Endometrium (tissue), 2 donors: ENCODE measurements at regions not wholly inside any gene's neighbourhood (a gene's known extent, or its start where the extent isn't known, plus 50 kb on each side); places are given as distances from the start of the nearest gene placed in this dataset.

Experiments
- FAIRE-seq: peaks from 2 replicates; lab custom pipeline; 2012; peaks lifted over from hg19 to GRCh38; lab: Jason Lieb, UNC
- donor health status: control.
- donor health status: control.

DNA sequence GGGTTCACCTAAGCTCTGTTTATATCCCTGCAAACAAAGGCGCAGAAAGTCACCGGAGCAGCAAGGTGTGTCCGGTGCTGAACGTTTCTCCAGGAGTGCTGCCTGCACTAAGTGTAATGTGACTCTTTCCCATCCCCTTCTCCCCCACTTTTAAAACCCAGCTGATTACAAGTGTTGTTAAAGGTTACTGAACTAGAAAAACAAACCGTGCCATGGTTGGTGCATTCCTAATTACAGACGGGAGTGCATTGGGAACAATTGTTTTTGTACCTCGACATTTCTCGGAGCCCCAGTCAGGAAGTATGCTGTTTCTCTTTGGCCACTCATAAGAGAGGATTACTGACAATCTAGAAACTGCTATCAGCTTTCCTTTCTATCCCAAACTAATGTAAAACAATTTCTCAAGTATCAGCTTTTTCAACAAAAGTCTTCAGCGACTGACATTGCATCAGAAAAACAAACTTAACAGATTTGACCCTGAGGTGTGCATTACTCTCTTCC is 441.0 kb upstream of the SALL1 start:
- no peak for FAIRE-seq

- FAIRE-seq, result no peak
Measured at GRCh38 chr16:51591480-51591879, 440.4 kb upstream of the SALL1 start.

DNA sequence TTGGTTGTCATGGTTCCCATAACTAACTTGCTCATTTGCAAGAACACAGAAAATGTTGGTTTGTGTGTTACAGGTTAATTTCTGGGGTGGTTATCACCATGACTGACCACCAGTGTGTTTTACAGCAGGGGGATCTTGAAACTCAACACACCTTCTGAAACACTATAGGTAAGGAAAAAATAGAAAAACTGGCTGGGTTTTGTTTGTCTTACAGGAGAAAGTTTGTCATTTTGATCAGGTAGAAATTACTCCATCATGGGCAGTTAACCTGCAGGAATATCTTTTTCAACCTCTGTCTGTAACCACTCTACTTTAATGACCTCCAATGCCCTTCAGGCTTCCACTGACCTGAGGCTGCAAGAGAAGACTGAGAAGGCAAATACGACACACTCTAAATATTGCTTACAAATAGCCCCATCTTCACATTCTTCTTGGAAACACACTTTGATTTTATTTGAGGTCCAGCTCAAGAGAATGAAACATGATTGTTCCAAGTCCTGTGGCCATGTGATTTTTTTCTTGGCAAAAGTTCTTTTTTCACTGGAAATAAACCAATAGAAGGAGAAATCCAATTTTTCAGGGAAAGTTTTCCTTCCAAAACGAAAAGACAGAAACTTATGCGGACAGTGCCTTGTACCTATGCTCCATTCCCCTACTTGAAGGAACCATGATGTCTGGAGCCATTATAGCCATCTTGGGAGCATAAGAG is 428.7 kb upstream of the SALL1 start:
- no peak for FAIRE-seq

- FAIRE-seq, result no peak
Measured at GRCh38 chr16:51577621-51578303, 426.7 kb upstream of the SALL1 start.

GRCh38 chr16:51576498-51577195 is 425.6 kb upstream of the SALL1 start:
- FAIRE-seq, result no peak

GRCh38 chr16:51573191-51573590 is 422.1 kb upstream of the SALL1 start:
- no peak for FAIRE-seq

GRCh38 chr16:51569203-51569931 is 418.3 kb upstream of the SALL1 start:
- no peak for FAIRE-seq

DNA sequence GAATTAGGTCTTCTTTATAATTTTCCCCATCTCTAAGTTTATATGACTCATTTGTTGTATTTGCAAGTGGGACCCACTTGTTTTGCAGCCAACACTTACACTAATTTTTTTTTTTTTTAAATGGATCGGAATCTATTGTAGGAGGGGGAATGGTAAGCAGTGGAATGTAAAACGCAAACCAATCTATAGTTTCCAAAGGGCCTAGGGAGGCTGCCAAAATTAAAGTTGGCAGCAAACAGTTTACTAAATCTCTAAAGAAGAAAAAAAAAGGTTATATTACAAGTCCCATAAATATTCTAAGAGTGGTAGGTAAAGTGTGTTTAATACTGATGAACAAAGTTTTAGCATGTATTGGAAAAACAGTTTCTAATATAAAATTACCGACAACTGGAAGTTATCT is 416.8 kb upstream of the SALL1 start:
- FAIRE-seq, result no peak

DNA sequence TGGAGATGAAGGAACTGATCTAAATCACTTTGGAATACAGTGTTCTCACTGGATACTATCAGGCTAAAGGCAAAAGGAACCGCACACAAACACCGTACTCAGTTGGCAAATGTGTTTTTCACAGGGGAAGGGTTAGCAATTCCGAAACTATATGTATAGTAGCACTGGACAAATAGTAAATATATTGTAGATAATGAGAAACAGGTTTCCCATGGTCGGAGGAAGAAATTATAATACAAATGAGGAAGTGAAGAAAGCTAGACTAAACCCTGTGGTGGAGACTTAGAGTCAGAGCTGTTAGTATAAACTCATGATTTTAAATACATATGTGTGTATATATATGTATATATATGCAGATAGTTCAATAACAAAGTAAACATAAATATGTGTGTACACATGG is 414.1 kb upstream of the SALL1 start:
- FAIRE-seq, result no peak

DNA sequence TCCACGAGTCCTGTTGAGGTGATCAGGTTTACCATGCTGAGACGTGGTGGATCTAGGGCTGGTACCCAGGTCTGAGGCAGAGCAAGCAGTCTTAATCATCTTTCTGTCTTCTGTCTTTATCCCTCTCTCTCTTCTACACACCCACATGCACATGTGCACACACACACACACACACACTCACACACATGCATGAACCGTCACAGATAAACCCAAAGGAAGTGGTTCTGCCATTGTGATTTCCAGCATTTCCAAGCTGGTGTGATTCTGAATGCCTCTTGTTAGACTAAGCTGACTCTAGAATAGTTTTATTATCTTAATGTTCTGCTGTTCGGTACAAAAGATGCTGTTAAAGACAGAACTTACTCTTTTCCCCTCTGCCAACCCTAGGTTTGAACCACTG is 411.8 kb upstream of the SALL1 start:
- FAIRE-seq, result no peak

DNA sequence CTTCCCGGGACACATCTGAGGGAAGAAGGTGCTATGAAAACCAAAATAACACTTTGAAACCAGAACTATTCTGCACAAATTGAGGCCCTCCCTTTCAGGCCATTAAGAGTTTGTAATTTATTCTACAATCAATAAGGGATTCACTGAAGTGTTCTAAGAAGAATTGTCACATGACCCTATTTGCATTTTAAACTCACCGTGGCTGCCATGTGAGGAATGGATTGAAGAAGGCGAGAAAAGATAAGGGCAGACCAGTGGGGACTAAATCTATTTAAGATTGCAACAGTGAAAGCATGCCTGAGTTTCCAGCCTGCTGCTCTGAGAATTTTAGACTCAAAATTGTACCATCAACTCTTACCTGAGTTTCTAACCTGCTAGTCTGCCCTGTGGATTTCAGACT is 408.8 kb upstream of the SALL1 start:
- FAIRE-seq, result no peak

GRCh38 chr16:51557670-51558069 is 406.6 kb upstream of the SALL1 start:
- FAIRE-seq, result no peak

- FAIRE-seq, result peak; percentile 29
Measured at GRCh38 chr16:51556694-51557340, 405.7 kb upstream of the SALL1 start.

DNA sequence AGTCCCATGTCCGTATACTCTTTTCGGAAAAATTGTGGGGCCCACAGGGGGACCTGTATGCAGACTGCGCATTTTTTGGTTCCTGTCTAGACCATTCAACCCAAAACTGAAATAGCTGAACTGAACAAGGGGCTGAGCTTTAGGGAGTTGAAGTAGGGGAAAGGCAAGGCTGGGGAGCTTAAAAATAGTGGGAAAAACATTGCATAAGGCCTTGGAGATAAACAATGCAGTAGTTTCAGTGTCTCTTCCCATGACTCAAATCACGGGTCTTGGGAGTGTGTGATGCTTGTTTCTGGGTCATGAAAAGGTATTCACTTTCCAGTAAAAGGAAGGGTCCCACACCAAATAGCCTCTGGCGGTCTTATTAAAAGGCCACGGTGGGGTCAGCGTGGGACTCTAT is 402.8 kb upstream of the SALL1 start:
- FAIRE-seq, result no peak

DNA sequence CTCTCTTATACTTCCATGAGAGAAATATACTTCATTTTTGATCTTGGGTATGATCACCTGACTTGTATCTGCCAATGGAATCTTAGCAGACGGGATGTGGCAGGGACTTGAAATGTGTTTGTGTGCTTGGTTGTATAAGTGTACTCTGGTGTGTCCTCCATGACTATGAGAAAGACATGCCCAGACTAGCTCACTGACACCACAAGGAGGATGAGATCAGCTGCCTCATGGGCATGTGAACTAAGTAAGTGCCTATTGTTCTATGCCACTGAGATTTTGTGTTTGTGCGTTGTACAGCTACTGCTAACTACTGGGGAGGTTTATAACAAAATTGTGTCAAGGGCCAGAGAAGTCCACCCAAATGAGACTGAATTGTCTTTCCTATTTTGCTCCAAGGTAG is 402.2 kb upstream of the SALL1 start:
- no peak for FAIRE-seq

- FAIRE-seq, result no peak
Measured at GRCh38 chr16:51550800-51551347, 399.8 kb upstream of the SALL1 start.

DNA sequence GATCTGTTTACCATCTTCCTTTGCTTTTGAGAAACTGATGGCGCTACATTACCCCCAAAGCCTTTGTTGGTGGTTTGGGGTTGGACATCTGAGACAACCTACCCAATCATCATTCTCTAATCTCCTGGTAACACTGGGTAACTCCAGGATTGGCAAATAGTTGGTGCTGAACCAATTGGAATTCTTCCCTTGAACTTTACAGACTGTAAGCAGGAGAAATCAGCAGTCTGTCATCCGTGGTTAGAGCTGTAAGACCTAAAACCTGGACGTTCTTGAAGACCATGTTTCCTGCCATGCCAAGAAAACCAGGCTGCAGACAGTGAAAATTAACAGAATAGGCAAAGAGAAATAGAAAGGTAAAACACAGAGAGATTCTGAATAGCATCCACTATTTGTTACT is 398.8 kb upstream of the SALL1 start:
- FAIRE-seq, result no peak

DNA sequence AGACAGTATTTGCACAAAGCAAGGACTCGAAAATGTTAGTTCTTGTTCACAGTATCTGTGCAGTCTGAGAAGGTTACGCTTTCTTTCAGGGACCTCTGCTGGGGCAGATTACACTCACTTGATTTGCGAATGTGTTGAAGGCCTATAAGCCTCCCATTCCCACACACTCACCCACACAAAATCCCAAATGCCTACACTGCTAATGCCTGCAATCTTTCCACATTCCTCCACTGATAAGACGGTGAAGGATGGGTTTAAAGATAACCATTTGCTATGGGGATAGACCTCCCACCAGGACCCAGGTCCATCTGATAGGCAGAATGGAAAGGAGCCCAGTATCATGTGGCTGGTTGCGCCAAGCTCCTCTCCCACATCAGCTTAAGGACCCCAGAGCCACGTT is 394.9 kb upstream of the SALL1 start:
- FAIRE-seq, result no peak

GRCh38 chr16:51544851-51545467 is 393.9 kb upstream of the SALL1 start:
- FAIRE-seq, result peak; percentile 87

DNA sequence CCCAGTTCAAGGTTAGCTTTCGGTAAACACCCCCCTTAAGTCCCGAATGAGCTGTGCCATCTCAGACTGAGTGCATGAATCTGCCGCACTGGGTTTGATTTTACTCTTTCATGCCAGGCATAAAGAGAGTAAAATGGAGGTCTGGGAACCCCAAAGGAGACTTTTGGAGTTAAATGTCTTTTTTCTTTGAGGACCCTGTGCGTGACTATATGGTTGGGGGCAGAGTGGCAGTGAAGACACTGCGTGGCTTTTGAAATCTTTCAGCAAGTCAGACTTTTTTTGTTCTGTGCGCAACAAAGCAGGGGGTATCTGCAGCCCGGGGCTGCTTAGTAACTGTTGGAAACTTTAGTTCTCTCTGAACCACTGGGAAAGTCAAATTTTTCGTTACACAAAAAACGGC is 392.9 kb upstream of the SALL1 start:
- no peak for FAIRE-seq
